ENCODE measurements at regions not wholly inside any gene's neighbourhood (a gene's known extent, or its start where the extent isn't known, plus 50 kb on each side); places are given as distances from the start of the nearest gene placed in this dataset.

GRCh38 chr14:86915406-86915805 is 1077.6 kb downstream of the GALC start:
- H3K27me3 ChIP-seq (ENCODE audit: insufficient read depth, low read depth, low read length), result no peaks in the 10 kb centered on the region
- no peak for TF ChIP-seq POLR2AphosphoS5 (IDR thresholded peaks at IDR 0.05)
- TF ChIP-seq SMC3 (conservative IDR thresholded peaks at IDR 0.05; ENCODE audit: poor library complexity), result no peak
- TF ChIP-seq RAD21 (conservative IDR thresholded peaks at IDR 0.05), result no peak
- no peak for TF ChIP-seq MXI1 (conservative IDR thresholded peaks at IDR 0.05; ENCODE audit: poor library complexity, severe bottlenecking)
- TF ChIP-seq EP300 (conservative IDR thresholded peaks at IDR 0.05; ENCODE audit: poor library complexity, severe bottlenecking), result no peak

DNA sequence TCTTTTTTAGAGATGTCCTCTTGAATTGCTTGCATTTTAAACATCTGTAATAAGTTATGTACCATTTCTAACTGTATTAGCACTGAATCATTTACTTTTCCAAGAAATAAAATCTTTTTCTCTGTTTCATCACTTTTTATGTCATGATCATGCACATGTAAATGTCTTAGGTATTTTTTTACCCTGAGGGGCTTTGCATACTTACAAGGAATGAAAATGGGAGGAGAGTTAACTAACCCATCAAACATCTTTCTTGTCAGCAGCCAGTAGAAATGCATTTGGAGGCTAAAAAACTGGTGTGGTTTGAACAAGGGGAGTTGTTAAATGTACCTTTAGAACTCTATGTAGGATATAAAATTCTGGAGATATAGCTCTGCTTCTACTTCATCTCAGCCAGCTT is 1080.3 kb downstream of the GALC start:
- Histone ChIP-seq H3K9me3 (ENCODE audit: low read length) (no peaks in the 10 kb centered on the region), H3K36me3 (ENCODE audit: insufficient read depth, low read length) (no peaks in the 10 kb centered on the region), H3K4me3 (ENCODE audit: low read length) (no peak overlapping the region), H4K20me1 (ENCODE audit: insufficient read depth) (no peaks in the 10 kb centered on the region), H3K9ac (ENCODE audit: low read length) (no peak overlapping the region), H3K27ac (ENCODE audit: low read length) (no peak overlapping the region), H3K4me2 (ENCODE audit: low read length) (no peak overlapping the region), H2AFZ (ENCODE audit: low read depth, low read length) (no peak overlapping the region), H3K27me3 (ENCODE audit: insufficient read depth, low read depth, low read length) (no peaks in the 10 kb centered on the region), H3F3A (ENCODE audit: insufficient read depth, low read length, poor library complexity, severe bottlenecking) (no peaks in the 10 kb centered on the region), H3K79me2 (replicated peaks; ENCODE audit: insufficient read depth, low read length) (no peaks in the 10 kb centered on the region), H3K9me2 (ENCODE audit: insufficient read depth, low read length) (no peaks in the 10 kb centered on the region)
- TF ChIP-seq TAF1 (IDR thresholded peaks at IDR 0.05; ENCODE audit: low read depth), result no peak
- TF ChIP-seq POLR2AphosphoS5 (IDR thresholded peaks at IDR 0.05), result no peak
- TF ChIP-seq RAD21 (conservative IDR thresholded peaks at IDR 0.05), result no peak
- no peak for TF ChIP-seq REST (IDR thresholded peaks at IDR 0.05; ENCODE audit: borderline replicate concordance)
- no peak for TF ChIP-seq EP300 (conservative IDR thresholded peaks at IDR 0.05; ENCODE audit: poor library complexity, severe bottlenecking)
- TF ChIP-seq EZH2 (IDR thresholded peaks at IDR 0.05; ENCODE audit: borderline replicate concordance, insufficient read depth, low read length, poor library complexity, severe bottlenecking), result no peak

More at GRCh38 chr14:86915406-86915805, 1077.6 kb downstream of the GALC start:
- H3K79me2 ChIP-seq (replicated peaks; ENCODE audit: insufficient read depth, low read length), result no peaks in the 10 kb centered on the region
- H3K27ac ChIP-seq (ENCODE audit: low read length), result no peak overlapping the region
- H3K9ac ChIP-seq (ENCODE audit: low read length), result no peak overlapping the region
- H4K20me1 ChIP-seq (ENCODE audit: insufficient read depth), result no peaks in the 10 kb centered on the region
- H2AFZ ChIP-seq (ENCODE audit: low read depth, low read length), result no peak overlapping the region
- H3K4me2 ChIP-seq (ENCODE audit: low read length), result no peak overlapping the region
- no peaks in the 10 kb centered on the region for H3K36me3 ChIP-seq (ENCODE audit: insufficient read depth, low read length)
- no peaks in the 10 kb centered on the region for H3K9me3 ChIP-seq (ENCODE audit: low read length)
- no peak overlapping the region for H3K4me3 ChIP-seq (ENCODE audit: low read length)
- no peaks in the 10 kb centered on the region for H3F3A ChIP-seq (ENCODE audit: insufficient read depth, low read length, poor library complexity, severe bottlenecking)
- no peaks in the 10 kb centered on the region for H3K9me2 ChIP-seq (ENCODE audit: insufficient read depth, low read length)

- Histone ChIP-seq H3K27me3 (ENCODE audit: insufficient read depth, low read depth, low read length) (no peaks in the 10 kb centered on the region), H3K4me2 (ENCODE audit: low read length) (no peak overlapping the region), H3K36me3 (ENCODE audit: insufficient read depth, low read length) (no peaks in the 10 kb centered on the region), H4K20me1 (ENCODE audit: insufficient read depth) (no peaks in the 10 kb centered on the region), H3K79me2 (replicated peaks; ENCODE audit: insufficient read depth, low read length) (no peaks in the 10 kb centered on the region), H3K9me3 (ENCODE audit: low read length) (no peaks in the 10 kb centered on the region), H3K4me3 (ENCODE audit: low read length) (no peak overlapping the region), H3F3A (ENCODE audit: insufficient read depth, low read length, poor library complexity, severe bottlenecking) (no peaks in the 10 kb centered on the region), H3K27ac (ENCODE audit: low read length) (no peak overlapping the region), H3K9ac (ENCODE audit: low read length) (no peak overlapping the region), H2AFZ (ENCODE audit: low read depth, low read length) (no peak overlapping the region), H3K9me2 (ENCODE audit: insufficient read depth, low read length) (no peaks in the 10 kb centered on the region)
- TF ChIP-seq POLR2AphosphoS5 (IDR thresholded peaks at IDR 0.05) (no peak), REST (IDR thresholded peaks at IDR 0.05; ENCODE audit: borderline replicate concordance) (no peak), RAD21 (conservative IDR thresholded peaks at IDR 0.05) (no peak), EP300 (conservative IDR thresholded peaks at IDR 0.05; ENCODE audit: poor library complexity, severe bottlenecking) (no peak), TAF1 (IDR thresholded peaks at IDR 0.05; ENCODE audit: low read depth) (no peak), EZH2 (IDR thresholded peaks at IDR 0.05; ENCODE audit: borderline replicate concordance, insufficient read depth, low read length, poor library complexity, severe bottlenecking) (no peak), SMC3 (conservative IDR thresholded peaks at IDR 0.05; ENCODE audit: poor library complexity) (no peak), CTCF (IDR thresholded peaks at IDR 0.05; ENCODE audit: poor library complexity, severe bottlenecking) (no peak), MXI1 (conservative IDR thresholded peaks at IDR 0.05; ENCODE audit: poor library complexity, severe bottlenecking) (no peak)
Measured at GRCh38 chr14:86911486-86911885, 1081.5 kb downstream of the GALC start.
